ENCODE measurements at regions not wholly inside any gene's neighbourhood (a gene's known extent, or its start where the extent isn't known, plus 50 kb on each side); places are given as distances from the start of the nearest gene placed in this dataset.

GRCh38 chr6:235763-236360, 56.4 kb upstream of the DUSP22 start:
- no peak for TF ChIP-seq CTCF (IDR thresholded peaks at IDR 0.05 in 2 of 3, conservative IDR thresholded peaks at IDR 0.05 in 1 of 3; ENCODE audit: borderline replicate concordance in 1 of 3, insufficient read depth in 1 of 3, low read depth in 2 of 3, low read length in 2 of 3)
- no peak for TF ChIP-seq SP1 (IDR thresholded peaks at IDR 0.05; ENCODE audit: low read depth)
- no peak for TF ChIP-seq POLR2A (IDR thresholded peaks at IDR 0.05; ENCODE audit: borderline replicate concordance, extremely low read depth, insufficient read depth, insufficient read length)
- TF ChIP-seq TCF7L2 (IDR thresholded peaks at IDR 0.05; ENCODE audit: borderline replicate concordance, extremely low read depth, insufficient read depth, insufficient read length) = no peak
- TF ChIP-seq SIN3A (IDR thresholded peaks at IDR 0.05; ENCODE audit: low read depth) = no peak
- TF ChIP-seq EZH2phosphoT487 (IDR thresholded peaks at IDR 0.05; ENCODE audit: borderline replicate concordance) = no peak

Measured in HCT116 (cell line).